Mesendoderm (in vitro differentiated cells): ENCODE measurements at regions not wholly inside any gene's neighbourhood (a gene's known extent, or its start where the extent isn't known, plus 50 kb on each side); places are given as distances from the start of the nearest gene placed in this dataset.

Source experiments
- DNase-seq: peaks from one replicate; pipeline ENCODE4 v3.0.0; 2013
- H2AK5ac ChIP-seq: 2 replicates; pipeline ENCODE4 v1.6.1; 2013; ENCODE audit warnings: low read length, inconsistent platforms
- H2BK120ac ChIP-seq: 2 replicates; pipeline ENCODE4 v1.6.1; 2013; ENCODE audit warnings: low read depth, mild to moderate bottlenecking, low read length, moderate library complexity, mixed read lengths
- H2BK15ac ChIP-seq: replicated peaks from 2 replicates; pipeline ENCODE4 v1.6.1; 2013; ENCODE audit warnings: low read depth, mild to moderate bottlenecking, moderate library complexity
- H2BK5ac ChIP-seq: 2 replicates; pipeline ENCODE4 v1.6.1; 2013; ENCODE audit warnings: low read length, inconsistent platforms
- H3K18ac ChIP-seq: 2 replicates; pipeline ENCODE4 v1.6.1; 2013; ENCODE audit warnings: mild to moderate bottlenecking, low read length, mixed read lengths
- H3K23ac ChIP-seq: one replicate; pipeline ENCODE4 v1.6.1; 2013; ENCODE audit warnings: low read length
- H3K27ac ChIP-seq: 2 replicates; pipeline ENCODE4 v1.5.1; 2013; ENCODE audit warnings: low read depth, mild to moderate bottlenecking, inconsistent platforms, low read length, moderate library complexity
- H3K27me3 ChIP-seq: 2 replicates; pipeline ENCODE4 v1.6.1; 2013; ENCODE audit warnings: low read length, control low read depth, mild to moderate bottlenecking, inconsistent platforms; ENCODE audit not compliant: insufficient read depth, poor library complexity
- H3K36me3 ChIP-seq: 2 replicates; pipeline ENCODE4 v1.6.1; 2013; ENCODE audit warnings: low read length, inconsistent platforms; ENCODE audit not compliant: control insufficient read depth, insufficient read depth
- H3K4ac ChIP-seq: one replicate; pipeline ENCODE4 v1.6.1; 2013; ENCODE audit warnings: low read depth, mild to moderate bottlenecking, low read length, moderate library complexity
- H3K4me1 ChIP-seq: 2 replicates; pipeline ENCODE4 v1.6.1; 2013; ENCODE audit warnings: low read depth, low read length, inconsistent platforms; ENCODE audit not compliant: control insufficient read depth
- H3K4me2 ChIP-seq: 2 replicates; pipeline ENCODE4 v1.6.1; 2013; ENCODE audit warnings: low read length
- H3K4me3 ChIP-seq: 2 replicates; pipeline ENCODE4 v1.5.1; 2013; ENCODE audit warnings: mild to moderate bottlenecking, low read length
- H3K56ac ChIP-seq: one replicate; pipeline ENCODE4 v1.6.1; 2013; ENCODE audit warnings: low read length
- H3K79me1 ChIP-seq: 2 replicates; pipeline ENCODE4 v1.6.1; 2013; ENCODE audit warnings: low read length, inconsistent platforms
- H3K79me2 ChIP-seq: 2 replicates; pipeline ENCODE4 v1.6.1; 2013; ENCODE audit warnings: mild to moderate bottlenecking, low read length; ENCODE audit not compliant: control insufficient read depth, insufficient read depth
- H3K9ac ChIP-seq: 2 replicates; pipeline ENCODE4 v1.6.1; 2013; ENCODE audit warnings: low read length, inconsistent platforms
- H4K5ac ChIP-seq: one replicate; pipeline ENCODE4 v1.6.1; 2013; ENCODE audit warnings: low read length
- H4K8ac ChIP-seq: one replicate; pipeline ENCODE4 v1.6.1; 2013; ENCODE audit warnings: low read depth, mild to moderate bottlenecking, control low read depth, low read length, moderate library complexity
- WGBS: extraction: QIAGEN DNeasy Blood & Tissue Kit; methylation state at CpG from one replicate; pipeline ENCODE4 v1.1.7; 2013; ENCODE audit warnings: low lambda C conversion rate, missing lambda C conversion rate; ENCODE audit not compliant: insufficient coverage; ENCODE audit errors: extremely low coverage; 5-methylcytosine and 5-hydroxymethylcytosine counted together

DNA sequence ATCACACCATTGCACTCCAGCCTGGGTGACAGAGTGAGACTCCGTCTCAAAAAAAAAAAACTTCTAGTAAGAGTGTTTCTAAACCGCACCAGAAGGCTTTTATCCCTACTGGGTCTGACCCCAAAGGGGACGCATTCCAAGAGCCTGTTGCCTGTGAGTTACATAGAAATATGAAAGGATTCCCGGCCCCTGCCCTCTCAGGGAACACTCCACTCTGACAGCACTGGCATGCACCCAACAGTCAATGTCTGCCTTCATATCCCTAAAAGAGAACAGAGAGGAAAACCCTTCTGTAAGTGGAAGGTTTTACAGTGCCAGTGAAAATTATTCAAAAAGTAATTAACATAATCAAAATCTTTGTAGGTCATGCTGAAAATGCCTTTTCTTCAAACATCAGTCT, 117.1 kb upstream of the PTPRT start:
- H3K36me3 ChIP-seq: no peaks in the 10 kb centered on the region
- no peak overlapping the region for H3K23ac ChIP-seq
- no peak overlapping the region for H3K56ac ChIP-seq
- no peak overlapping the region for H2BK120ac ChIP-seq
- H3K79me2 ChIP-seq: no peaks in the 10 kb centered on the region
- H3K4me3 ChIP-seq: no peak overlapping the region
- DNase-seq: no peak
- H3K27ac ChIP-seq: no peak overlapping the region
- H3K18ac ChIP-seq: no peak overlapping the region
- H4K5ac ChIP-seq: no peak overlapping the region
- H3K27me3 ChIP-seq: no peaks in the 10 kb centered on the region
- no peak overlapping the region for H2BK15ac ChIP-seq
- no peak overlapping the region for H4K8ac ChIP-seq
- no peak overlapping the region for H2BK5ac ChIP-seq
- no peaks in the 10 kb centered on the region for H3K4me1 ChIP-seq
- H3K4ac ChIP-seq: no peak overlapping the region
- H3K4me2 ChIP-seq: no peak overlapping the region
- no peaks in the 10 kb centered on the region for H3K79me1 ChIP-seq
- no CpG with 5 or more reads among the region's 4 CpGs for WGBS
- H2AK5ac ChIP-seq: no peak overlapping the region
- H3K9ac ChIP-seq: no peak overlapping the region

DNA sequence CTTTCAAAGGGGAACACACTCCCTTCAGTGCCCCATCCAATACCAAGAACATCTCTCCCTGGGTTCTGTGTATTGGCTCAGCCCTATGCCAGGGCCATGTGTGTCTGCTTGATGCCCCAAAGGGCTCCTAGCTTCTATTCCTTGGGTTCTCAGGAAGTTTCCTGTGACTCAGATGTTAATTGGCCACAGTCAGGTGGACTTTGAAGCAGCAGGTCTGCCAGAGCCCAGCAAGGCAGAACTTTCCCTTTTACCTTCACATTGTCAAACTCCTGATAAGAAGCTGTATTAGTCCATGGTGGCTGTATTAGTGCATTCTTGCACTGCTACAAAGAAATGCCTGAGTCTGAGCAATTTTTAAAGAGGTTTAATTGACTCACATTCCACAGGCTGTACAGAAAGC, 116.0 kb upstream of the PTPRT start:
- Histone ChIP-seq H3K4me1 (no peaks in the 10 kb centered on the region), H3K79me2 (no peaks in the 10 kb centered on the region), H3K4me2 (no peak overlapping the region), H2BK5ac (no peak overlapping the region), H3K4me3 (no peak overlapping the region), H3K56ac (no peak overlapping the region), H3K18ac (no peak overlapping the region), H3K27me3 (no peaks in the 10 kb centered on the region), H2BK120ac (no peak overlapping the region), H3K9ac (no peak overlapping the region), H4K5ac (no peak overlapping the region), H3K4ac (no peak overlapping the region), H3K79me1 (no peaks in the 10 kb centered on the region), H3K23ac (no peak overlapping the region), H3K36me3 (no peaks in the 10 kb centered on the region), H4K8ac (no peak overlapping the region), H2BK15ac (no peak overlapping the region), H3K27ac (no peak overlapping the region), H2AK5ac (no peak overlapping the region)
- DNase-seq: no peak

- H3K4me1 ChIP-seq: no peaks in the 10 kb centered on the region
- H3K4me3 ChIP-seq: no peak overlapping the region
- no peak overlapping the region for H4K8ac ChIP-seq
- no peak overlapping the region for H4K5ac ChIP-seq
- no peaks in the 10 kb centered on the region for H3K79me1 ChIP-seq
- no peak overlapping the region for H2BK5ac ChIP-seq
- WGBS: no CpG with 5 or more reads among the region's 1 CpG
- H3K27ac ChIP-seq: no peak overlapping the region
- no peak overlapping the region for H3K9ac ChIP-seq
- no peak overlapping the region for H3K23ac ChIP-seq
- H3K56ac ChIP-seq: no peak overlapping the region
- no peaks in the 10 kb centered on the region for H3K79me2 ChIP-seq
- no peak overlapping the region for H2BK15ac ChIP-seq
- H2BK120ac ChIP-seq: no peak overlapping the region
- DNase-seq: no peak
- no peak overlapping the region for H3K4me2 ChIP-seq
- H3K27me3 ChIP-seq: no peaks in the 10 kb centered on the region
- H3K18ac ChIP-seq: no peak overlapping the region
- H2AK5ac ChIP-seq: no peak overlapping the region
- no peaks in the 10 kb centered on the region for H3K36me3 ChIP-seq
- no peak overlapping the region for H3K4ac ChIP-seq
Measured at GRCh38 chr20:43304598-43304997, 114.9 kb upstream of the PTPRT start.

- Histone ChIP-seq H3K18ac (no peak overlapping the region), H2BK5ac (no peak overlapping the region), H3K4me3 (no peak overlapping the region), H4K5ac (no peak overlapping the region), H2AK5ac (no peak overlapping the region), H3K23ac (no peak overlapping the region), H3K56ac (no peak overlapping the region), H3K4me2 (no peak overlapping the region), H3K36me3 (no peaks in the 10 kb centered on the region), H3K4me1 (no peaks in the 10 kb centered on the region), H3K79me2 (no peaks in the 10 kb centered on the region), H3K27ac (no peak overlapping the region), H2BK15ac (no peak overlapping the region), H2BK120ac (no peak overlapping the region), H3K27me3 (no peaks in the 10 kb centered on the region), H3K9ac (no peak overlapping the region), H3K79me1 (no peaks in the 10 kb centered on the region), H3K4ac (no peak overlapping the region), H4K8ac (no peak overlapping the region)
- DNase-seq: no peak
- no CpG with 5 or more reads among the region's 4 CpGs for WGBS
Measured at GRCh38 chr20:43302936-43303335, 113.2 kb upstream of the PTPRT start.

GRCh38 chr20:43300901-43301300, 111.2 kb upstream of the PTPRT start:
- H2BK15ac ChIP-seq: no peak overlapping the region
- no peak overlapping the region for H3K4ac ChIP-seq
- H3K36me3 ChIP-seq: no peaks in the 10 kb centered on the region
- H2BK120ac ChIP-seq: no peak overlapping the region
- H2AK5ac ChIP-seq: no peak overlapping the region
- no peak for DNase-seq
- no peak overlapping the region for H3K23ac ChIP-seq
- no peaks in the 10 kb centered on the region for H3K79me1 ChIP-seq
- no peak overlapping the region for H3K18ac ChIP-seq
- no peak overlapping the region for H3K9ac ChIP-seq
- H3K56ac ChIP-seq: no peak overlapping the region
- H2BK5ac ChIP-seq: no peak overlapping the region
- H4K8ac ChIP-seq: no peak overlapping the region
- WGBS: no CpG with 5 or more reads among the region's 2 CpGs
- H3K4me3 ChIP-seq: no peak overlapping the region
- H4K5ac ChIP-seq: no peak overlapping the region
- no peak overlapping the region for H3K27ac ChIP-seq
- no peaks in the 10 kb centered on the region for H3K27me3 ChIP-seq
- no peak overlapping the region for H3K4me2 ChIP-seq
- no peaks in the 10 kb centered on the region for H3K79me2 ChIP-seq
- no peaks in the 10 kb centered on the region for H3K4me1 ChIP-seq

- DNase-seq: no peak
- Histone ChIP-seq H2AK5ac (no peak overlapping the region), H3K4ac (no peak overlapping the region), H3K18ac (no peak overlapping the region), H4K5ac (no peak overlapping the region), H4K8ac (no peak overlapping the region), H2BK5ac (no peak overlapping the region), H3K79me1 (no peaks in the 10 kb centered on the region), H3K56ac (no peak overlapping the region), H2BK120ac (no peak overlapping the region), H3K36me3 (no peaks in the 10 kb centered on the region), H3K79me2 (no peaks in the 10 kb centered on the region), H2BK15ac (no peak overlapping the region), H3K9ac (no peak overlapping the region), H3K27ac (no peak overlapping the region), H3K4me2 (no peak overlapping the region), H3K23ac (no peak overlapping the region), H3K4me1 (peaks cover 5% of the 10 kb centered on the region), H3K27me3 (no peaks in the 10 kb centered on the region), H3K4me3 (no peak overlapping the region)
- WGBS: no CpG with 5 or more reads among the region's 8 CpGs
Measured at GRCh38 chr20:43295781-43296180, 106.1 kb upstream of the PTPRT start.
